Natural killer cell (primary cell): ENCODE measurements at regions not wholly inside any gene's neighbourhood (a gene's known extent, or its start where the extent isn't known, plus 50 kb on each side); places are given as distances from the start of the nearest gene placed in this dataset.

Experiments
- ATAC-seq, 3 donors: fragments of 150-1000 bp in 2 of 3; fragments of 200-7000 bp in 1 of 3; cut with Tn5 transposase; 1 replicate in 1 of 3; 2 replicates in 2 of 3; pipeline ENCODE4 v1.10.0; 2021; ENCODE audit warnings: mild to moderate bottlenecking in 2 of 3, moderate library complexity in 2 of 3
- DNase-seq, 2 donors: peaks; one replicate each; pipeline versions ENCODE4 v3.0.0 to v3.0.0-alpha.2; 2013 to 2021; ENCODE audit warnings: mixed read lengths in 1 of 2
- H3K27ac ChIP-seq: one replicate; pipeline ENCODE4 v1.5.1; 2013; ENCODE audit warnings: mild to moderate bottlenecking, low read length
- H3K27me3 ChIP-seq: one replicate; pipeline ENCODE4 v1.6.1; 2013; ENCODE audit warnings: low read length; ENCODE audit not compliant: control insufficient read depth, insufficient read depth
- H3K36me3 ChIP-seq: one replicate; pipeline ENCODE4 v1.6.1; 2013; ENCODE audit warnings: low read length; ENCODE audit not compliant: control insufficient read depth, insufficient read depth
- H3K4me1 ChIP-seq: one replicate; pipeline ENCODE4 v1.6.1; 2013; ENCODE audit warnings: low read length; ENCODE audit not compliant: control insufficient read depth, insufficient read depth
- H3K4me3 ChIP-seq: one replicate; pipeline ENCODE4 v1.5.1; 2013; ENCODE audit warnings: low read length
- H3K9me3 ChIP-seq: one replicate; pipeline ENCODE4 v1.6.1; 2013; ENCODE audit warnings: low read length; ENCODE audit not compliant: control insufficient read depth, insufficient read depth
- H3K27ac Mint-ChIP-seq, 2 donors: one replicate each; pipeline ENCODE4 v1.8.0; 2022; ENCODE audit warnings: mild to moderate bottlenecking in 2 of 2, mixed read lengths in 2 of 2, moderate library complexity in 1 of 2
- H3K27me3 Mint-ChIP-seq, 2 donors: one replicate each; pipeline ENCODE4 v1.8.0; 2022; ENCODE audit warnings: low read depth in 2 of 2, mixed read lengths in 2 of 2
- H3K36me3 Mint-ChIP-seq: one replicate; pipeline ENCODE4 v1.8.0; 2022; ENCODE audit warnings: mixed read lengths
- H3K4me1 Mint-ChIP-seq, 2 donors: one replicate each; pipeline ENCODE4 v1.8.0; 2022; ENCODE audit warnings: mixed read lengths in 2 of 2
- H3K4me3 Mint-ChIP-seq: one replicate; pipeline ENCODE4 v1.8.0; 2022; ENCODE audit warnings: mild to moderate bottlenecking, moderate library complexity, mixed read lengths
- H3K9me3 Mint-ChIP-seq, 2 donors: one replicate each; pipeline ENCODE4 v1.8.0; 2022; ENCODE audit warnings: mixed read lengths in 2 of 2
- WGBS: methylation state at CpG from one replicate; pipeline ENCODE4 v1.1.7; 2013; ENCODE audit warnings: missing lambda C conversion rate; ENCODE audit not compliant: insufficient coverage; 5-methylcytosine and 5-hydroxymethylcytosine counted together
- intact Hi-C: fragments of 100-400 bp; cut with micrococcal nuclease; formaldehyde crosslinking; loops from one replicate; pipeline ENCODE4 v1.14.2; 2022
- TF ChIP-seq, protein P1 (sequence below): fragments of 200-600 bp; IDR thresholded peaks from one replicate; pipeline ENCODE4 v1.8.0; 2022; ENCODE audit warnings: antibody characterized with exemption

DNA sequence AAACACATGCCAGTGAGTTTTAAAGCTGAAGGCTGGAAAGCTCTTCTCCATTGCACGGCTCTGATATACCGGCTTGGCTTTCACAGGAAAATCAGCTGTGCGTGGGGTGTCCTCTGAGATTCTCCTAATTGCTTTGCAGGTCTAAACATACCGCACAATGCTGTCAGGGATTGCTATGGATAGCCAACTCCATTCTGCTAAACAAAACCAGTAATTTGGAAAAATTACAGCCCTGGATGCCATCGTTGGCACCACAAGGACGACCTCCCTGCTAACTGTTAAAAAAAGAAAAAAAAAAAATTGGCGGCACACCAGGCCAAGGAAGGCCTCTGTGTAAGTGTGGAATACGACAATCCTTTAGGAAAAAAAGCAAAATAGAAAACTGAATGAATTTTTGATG is 118.6 kb upstream of the ADARB2 start:
- TF ChIP-seq, protein P1, sequence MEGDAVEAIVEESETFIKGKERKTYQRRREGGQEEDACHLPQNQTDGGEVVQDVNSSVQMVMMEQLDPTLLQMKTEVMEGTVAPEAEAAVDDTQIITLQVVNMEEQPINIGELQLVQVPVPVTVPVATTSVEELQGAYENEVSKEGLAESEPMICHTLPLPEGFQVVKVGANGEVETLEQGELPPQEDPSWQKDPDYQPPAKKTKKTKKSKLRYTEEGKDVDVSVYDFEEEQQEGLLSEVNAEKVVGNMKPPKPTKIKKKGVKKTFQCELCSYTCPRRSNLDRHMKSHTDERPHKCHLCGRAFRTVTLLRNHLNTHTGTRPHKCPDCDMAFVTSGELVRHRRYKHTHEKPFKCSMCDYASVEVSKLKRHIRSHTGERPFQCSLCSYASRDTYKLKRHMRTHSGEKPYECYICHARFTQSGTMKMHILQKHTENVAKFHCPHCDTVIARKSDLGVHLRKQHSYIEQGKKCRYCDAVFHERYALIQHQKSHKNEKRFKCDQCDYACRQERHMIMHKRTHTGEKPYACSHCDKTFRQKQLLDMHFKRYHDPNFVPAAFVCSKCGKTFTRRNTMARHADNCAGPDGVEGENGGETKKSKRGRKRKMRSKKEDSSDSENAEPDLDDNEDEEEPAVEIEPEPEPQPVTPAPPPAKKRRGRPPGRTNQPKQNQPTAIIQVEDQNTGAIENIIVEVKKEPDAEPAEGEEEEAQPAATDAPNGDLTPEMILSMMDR = no peak
- Histone ChIP-seq H3K27me3 (no peaks in the 10 kb centered on the region), H3K9me3 (peaks cover 2% of the 10 kb centered on the region), H3K4me1 (no peaks in the 10 kb centered on the region), H3K4me3 (no peak overlapping the region), H3K36me3 (no peaks in the 10 kb centered on the region), H3K27ac (no peak overlapping the region)
- ATAC-seq (no peak), DNase-seq (no peak)
- intact Hi-C loops = no loop called here
- Mint-ChIP-seq H3K27ac (no peak overlapping the region), H3K36me3 (no peaks in the 10 kb centered on the region), H3K4me1 (no peaks in the 10 kb centered on the region), H3K9me3 (no peaks in the 10 kb centered on the region), H3K27me3 (no peaks in the 10 kb centered on the region), H3K4me3 (no peak overlapping the region)
- WGBS = 85% methylated on average over 8 of the region's 8 CpGs

DNA sequence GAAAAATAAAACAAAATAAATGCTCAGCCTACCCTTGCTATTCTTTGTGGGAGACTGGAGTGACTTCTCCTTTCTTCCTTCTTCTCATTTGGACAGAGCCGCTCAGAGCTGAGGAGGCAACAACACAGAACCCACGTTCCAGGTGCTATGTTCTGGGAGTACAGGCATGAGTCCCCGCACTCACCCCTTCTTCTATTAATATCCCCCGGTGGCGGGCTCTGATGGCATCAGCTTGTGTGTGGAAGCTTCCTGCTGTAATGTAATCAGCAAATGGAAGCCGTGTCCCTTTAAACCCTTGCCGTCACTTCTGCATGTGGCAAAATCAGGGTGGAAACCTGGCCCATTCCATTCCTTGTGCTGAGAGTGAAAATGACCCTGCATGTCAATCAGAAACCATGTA is 116.9 kb upstream of the ADARB2 start:
- TF ChIP-seq, protein P1 = no peak
- no peak overlapping the region for H3K27ac ChIP-seq

DNA sequence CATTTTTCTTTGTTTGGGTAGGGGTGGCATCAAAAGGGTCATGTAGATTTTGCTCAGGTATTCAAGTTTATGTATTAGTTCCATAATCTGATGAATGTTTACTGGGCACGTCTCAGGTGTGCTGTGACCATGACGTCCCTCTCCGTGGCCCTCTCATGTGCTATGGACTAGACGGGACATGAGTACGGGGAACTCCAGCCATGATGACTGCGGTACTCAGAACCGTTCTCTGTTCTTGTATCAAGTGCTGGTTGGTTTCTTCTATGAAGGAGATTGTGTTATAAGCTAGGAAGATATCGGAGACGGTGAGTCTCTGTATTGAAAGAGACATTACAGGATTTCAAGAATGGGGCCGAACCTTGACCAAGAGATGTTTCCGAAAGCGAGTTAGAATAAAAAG is 116.5 kb upstream of the ADARB2 start:
- H3K36me3 ChIP-seq = no peaks in the 10 kb centered on the region
- intact Hi-C loops = no loop called here
- peaks cover 2% of the 10 kb centered on the region for H3K9me3 ChIP-seq
- Mint-ChIP-seq H3K4me1 (no peaks in the 10 kb centered on the region), H3K36me3 (no peaks in the 10 kb centered on the region), H3K27ac (no peak overlapping the region), H3K27me3 (no peaks in the 10 kb centered on the region), H3K9me3 (peaks cover 0 to 6% of the 10 kb centered on the region in 2 donors), H3K4me3 (no peak overlapping the region)
- H3K4me3 ChIP-seq = no peak overlapping the region
- no peak for ATAC-seq
- TF ChIP-seq, protein P1 = no peak
- no peak overlapping the region for H3K27ac ChIP-seq
- H3K27me3 ChIP-seq = no peaks in the 10 kb centered on the region
- H3K4me1 ChIP-seq = no peaks in the 10 kb centered on the region
- DNase-seq = no peak
- 93% methylated on average over 12 of the region's 12 CpGs for WGBS

More for the DNA sequence above, 116.9 kb upstream of the ADARB2 start:
- Mint-ChIP-seq H3K4me3 (no peak overlapping the region), H3K9me3 (peaks cover 0 to 6% of the 10 kb centered on the region in 2 donors), H3K4me1 (no peaks in the 10 kb centered on the region), H3K36me3 (no peaks in the 10 kb centered on the region), H3K27ac (no peak overlapping the region), H3K27me3 (no peaks in the 10 kb centered on the region)
- 95% methylated on average over 7 of the region's 7 CpGs for WGBS
- DNase-seq = no peak
- no peak for ATAC-seq
- Histone ChIP-seq H3K4me3 (no peak overlapping the region), H3K9me3 (peaks cover 2% of the 10 kb centered on the region), H3K4me1 (no peaks in the 10 kb centered on the region), H3K27me3 (no peaks in the 10 kb centered on the region), H3K36me3 (no peaks in the 10 kb centered on the region)
- intact Hi-C loops = no loop called here

DNA sequence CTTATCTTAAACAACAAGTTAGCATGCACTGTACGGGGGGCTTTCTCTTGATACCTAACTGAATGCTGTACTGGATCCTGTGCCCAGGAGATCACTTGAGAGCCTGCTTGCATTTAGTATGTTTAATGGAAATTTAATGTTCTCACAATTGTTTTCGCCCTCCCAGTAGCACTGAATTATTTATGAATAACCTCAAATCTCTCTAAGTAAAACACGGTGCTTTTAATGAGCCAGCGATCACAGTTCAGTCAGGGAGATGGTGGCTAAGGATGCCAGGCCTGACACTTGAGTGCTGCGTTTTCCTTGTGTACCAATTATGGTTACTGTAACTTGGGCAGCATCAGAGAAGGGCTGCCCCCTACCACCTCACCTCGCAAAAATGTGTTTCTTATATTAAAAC is 115.5 kb upstream of the ADARB2 start:
- Mint-ChIP-seq H3K4me1 (no peaks in the 10 kb centered on the region), H3K27ac (no peak overlapping the region), H3K4me3 (no peak overlapping the region), H3K27me3 (no peaks in the 10 kb centered on the region), H3K9me3 (peaks cover 0 to 6% of the 10 kb centered on the region in 2 donors), H3K36me3 (no peaks in the 10 kb centered on the region)
- intact Hi-C loops = no loop called here
- Histone ChIP-seq H3K36me3 (no peaks in the 10 kb centered on the region), H3K27me3 (no peaks in the 10 kb centered on the region), H3K9me3 (peaks cover 2% of the 10 kb centered on the region), H3K27ac (no peak overlapping the region), H3K4me1 (no peaks in the 10 kb centered on the region), H3K4me3 (no peak overlapping the region)
- TF ChIP-seq, protein P1 = no peak
- 96% methylated on average over 5 of the region's 6 CpGs for WGBS
- no peak for DNase-seq
- ATAC-seq = no peak
